HL-60 (cell line): ENCODE measurements at regions not wholly inside any gene's neighbourhood (a gene's known extent, or its start where the extent isn't known, plus 50 kb on each side); places are given as distances from the start of the nearest gene placed in this dataset.

Experiments
- TF ChIP-seq, protein P1 (sequence below): IDR thresholded peaks from one replicate; pipeline ENCODE4 v1.5.1; 2011; ENCODE audit warnings: low read length, control low read depth, inconsistent platforms; ENCODE audit not compliant: insufficient read depth
- TF ChIP-seq, protein P2 (sequence below): IDR thresholded peaks from 2 replicates; pipeline ENCODE4 v1.6.1; 2012; ENCODE audit warnings: low read depth; ENCODE audit not compliant: insufficient replicate concordance

DNA sequence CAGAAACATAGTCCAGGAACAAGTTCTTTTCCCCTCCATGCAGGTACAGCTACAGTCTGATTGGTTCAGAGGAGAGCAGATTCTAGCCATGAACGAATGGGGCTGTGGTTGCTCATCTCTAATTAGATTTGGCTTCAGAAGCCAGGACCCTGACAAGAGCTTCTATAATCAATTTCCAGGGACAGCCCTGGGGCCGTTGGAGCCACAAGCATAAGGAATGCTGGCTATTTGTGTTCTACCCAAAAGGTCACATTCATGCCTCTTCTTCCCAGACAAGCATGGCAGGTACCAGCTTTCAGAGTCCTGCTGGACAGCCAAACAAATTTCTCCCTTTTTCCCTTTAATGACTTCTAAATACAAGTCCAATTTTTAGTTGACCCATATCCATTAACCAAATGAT, 215.5 kb upstream of the LRTM1 start:
- TF ChIP-seq, protein P1, sequence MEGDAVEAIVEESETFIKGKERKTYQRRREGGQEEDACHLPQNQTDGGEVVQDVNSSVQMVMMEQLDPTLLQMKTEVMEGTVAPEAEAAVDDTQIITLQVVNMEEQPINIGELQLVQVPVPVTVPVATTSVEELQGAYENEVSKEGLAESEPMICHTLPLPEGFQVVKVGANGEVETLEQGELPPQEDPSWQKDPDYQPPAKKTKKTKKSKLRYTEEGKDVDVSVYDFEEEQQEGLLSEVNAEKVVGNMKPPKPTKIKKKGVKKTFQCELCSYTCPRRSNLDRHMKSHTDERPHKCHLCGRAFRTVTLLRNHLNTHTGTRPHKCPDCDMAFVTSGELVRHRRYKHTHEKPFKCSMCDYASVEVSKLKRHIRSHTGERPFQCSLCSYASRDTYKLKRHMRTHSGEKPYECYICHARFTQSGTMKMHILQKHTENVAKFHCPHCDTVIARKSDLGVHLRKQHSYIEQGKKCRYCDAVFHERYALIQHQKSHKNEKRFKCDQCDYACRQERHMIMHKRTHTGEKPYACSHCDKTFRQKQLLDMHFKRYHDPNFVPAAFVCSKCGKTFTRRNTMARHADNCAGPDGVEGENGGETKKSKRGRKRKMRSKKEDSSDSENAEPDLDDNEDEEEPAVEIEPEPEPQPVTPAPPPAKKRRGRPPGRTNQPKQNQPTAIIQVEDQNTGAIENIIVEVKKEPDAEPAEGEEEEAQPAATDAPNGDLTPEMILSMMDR: no peak
- TF ChIP-seq, protein P2, sequence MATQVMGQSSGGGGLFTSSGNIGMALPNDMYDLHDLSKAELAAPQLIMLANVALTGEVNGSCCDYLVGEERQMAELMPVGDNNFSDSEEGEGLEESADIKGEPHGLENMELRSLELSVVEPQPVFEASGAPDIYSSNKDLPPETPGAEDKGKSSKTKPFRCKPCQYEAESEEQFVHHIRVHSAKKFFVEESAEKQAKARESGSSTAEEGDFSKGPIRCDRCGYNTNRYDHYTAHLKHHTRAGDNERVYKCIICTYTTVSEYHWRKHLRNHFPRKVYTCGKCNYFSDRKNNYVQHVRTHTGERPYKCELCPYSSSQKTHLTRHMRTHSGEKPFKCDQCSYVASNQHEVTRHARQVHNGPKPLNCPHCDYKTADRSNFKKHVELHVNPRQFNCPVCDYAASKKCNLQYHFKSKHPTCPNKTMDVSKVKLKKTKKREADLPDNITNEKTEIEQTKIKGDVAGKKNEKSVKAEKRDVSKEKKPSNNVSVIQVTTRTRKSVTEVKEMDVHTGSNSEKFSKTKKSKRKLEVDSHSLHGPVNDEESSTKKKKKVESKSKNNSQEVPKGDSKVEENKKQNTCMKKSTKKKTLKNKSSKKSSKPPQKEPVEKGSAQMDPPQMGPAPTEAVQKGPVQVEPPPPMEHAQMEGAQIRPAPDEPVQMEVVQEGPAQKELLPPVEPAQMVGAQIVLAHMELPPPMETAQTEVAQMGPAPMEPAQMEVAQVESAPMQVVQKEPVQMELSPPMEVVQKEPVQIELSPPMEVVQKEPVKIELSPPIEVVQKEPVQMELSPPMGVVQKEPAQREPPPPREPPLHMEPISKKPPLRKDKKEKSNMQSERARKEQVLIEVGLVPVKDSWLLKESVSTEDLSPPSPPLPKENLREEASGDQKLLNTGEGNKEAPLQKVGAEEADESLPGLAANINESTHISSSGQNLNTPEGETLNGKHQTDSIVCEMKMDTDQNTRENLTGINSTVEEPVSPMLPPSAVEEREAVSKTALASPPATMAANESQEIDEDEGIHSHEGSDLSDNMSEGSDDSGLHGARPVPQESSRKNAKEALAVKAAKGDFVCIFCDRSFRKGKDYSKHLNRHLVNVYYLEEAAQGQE: no peak
